ENCODE measurements at regions not wholly inside any gene's neighbourhood (a gene's known extent, or its start where the extent isn't known, plus 50 kb on each side); places are given as distances from the start of the nearest gene placed in this dataset.

DNA sequence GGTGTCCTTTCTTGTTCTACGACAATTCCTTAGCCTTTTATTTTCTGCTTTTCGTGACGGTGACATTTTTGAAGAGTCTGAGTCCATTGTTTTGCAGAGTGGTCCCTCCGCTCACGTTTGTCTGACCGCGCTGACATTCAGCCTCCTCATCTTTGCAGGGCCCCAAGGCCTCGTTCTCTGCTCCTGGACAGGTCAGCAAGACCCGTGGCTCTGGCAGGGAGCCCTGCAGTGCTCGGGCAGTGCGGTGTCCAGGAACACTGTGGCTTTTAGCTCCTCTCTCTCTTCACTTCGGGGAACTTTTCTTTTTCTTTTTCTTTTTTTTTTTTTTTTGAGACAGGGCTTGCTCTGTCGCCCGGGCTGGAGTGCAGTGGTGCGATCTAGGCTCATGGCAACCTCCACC lies 142.5 kb downstream of the DNAJB6 start:
- ChIA-PET POLR2A (no interaction called here), CTCF (no interaction called here)
- Histone ChIP-seq H3K4me1 (ENCODE audit: insufficient read depth, low read length) (peaks cover 54% of the 10 kb centered on the region), H3K36me3 (ENCODE audit: insufficient read depth, low read length) (no peaks in the 10 kb centered on the region), H3K4me3 (ENCODE audit: low read length) (no peak overlapping the region), H3K9me3 (ENCODE audit: control insufficient read depth in 1 of 2, insufficient read depth in 1 of 2, low read length in 2 of 2) (peaks cover 0 to 6% of the 10 kb centered on the region in 2 experiments), H3K27me3 (ENCODE audit: control insufficient read depth in 1 of 2, insufficient read depth in 2 of 2, low read length in 2 of 2) (peaks cover 0 to 2% of the 10 kb centered on the region in 2 experiments), H3K27ac (ENCODE audit: low read depth in 1 of 2, low read length in 2 of 2) (no peak overlapping the region)
- TF ChIP-seq, protein P1, sequence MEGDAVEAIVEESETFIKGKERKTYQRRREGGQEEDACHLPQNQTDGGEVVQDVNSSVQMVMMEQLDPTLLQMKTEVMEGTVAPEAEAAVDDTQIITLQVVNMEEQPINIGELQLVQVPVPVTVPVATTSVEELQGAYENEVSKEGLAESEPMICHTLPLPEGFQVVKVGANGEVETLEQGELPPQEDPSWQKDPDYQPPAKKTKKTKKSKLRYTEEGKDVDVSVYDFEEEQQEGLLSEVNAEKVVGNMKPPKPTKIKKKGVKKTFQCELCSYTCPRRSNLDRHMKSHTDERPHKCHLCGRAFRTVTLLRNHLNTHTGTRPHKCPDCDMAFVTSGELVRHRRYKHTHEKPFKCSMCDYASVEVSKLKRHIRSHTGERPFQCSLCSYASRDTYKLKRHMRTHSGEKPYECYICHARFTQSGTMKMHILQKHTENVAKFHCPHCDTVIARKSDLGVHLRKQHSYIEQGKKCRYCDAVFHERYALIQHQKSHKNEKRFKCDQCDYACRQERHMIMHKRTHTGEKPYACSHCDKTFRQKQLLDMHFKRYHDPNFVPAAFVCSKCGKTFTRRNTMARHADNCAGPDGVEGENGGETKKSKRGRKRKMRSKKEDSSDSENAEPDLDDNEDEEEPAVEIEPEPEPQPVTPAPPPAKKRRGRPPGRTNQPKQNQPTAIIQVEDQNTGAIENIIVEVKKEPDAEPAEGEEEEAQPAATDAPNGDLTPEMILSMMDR (IDR thresholded peaks at IDR 0.05) = no peak
- intact Hi-C loops (cut with DNase I, micrococcal nuclease) = no loop called here
- Mint-ChIP-seq H3K4me3 (no peak overlapping the region), H3K4me1 (ENCODE audit: low read depth) (peaks cover 38% of the 10 kb centered on the region), H3K9me3 (no peaks in the 10 kb centered on the region), H3K27ac (no peak overlapping the region), H3K36me3 (ENCODE audit: low read depth) (peaks cover 5% of the 10 kb centered on the region), H3K27me3 (no peaks in the 10 kb centered on the region)
- DNase-seq = no peak
- no peak for ATAC-seq (ENCODE audit: poor library complexity)

DNA sequence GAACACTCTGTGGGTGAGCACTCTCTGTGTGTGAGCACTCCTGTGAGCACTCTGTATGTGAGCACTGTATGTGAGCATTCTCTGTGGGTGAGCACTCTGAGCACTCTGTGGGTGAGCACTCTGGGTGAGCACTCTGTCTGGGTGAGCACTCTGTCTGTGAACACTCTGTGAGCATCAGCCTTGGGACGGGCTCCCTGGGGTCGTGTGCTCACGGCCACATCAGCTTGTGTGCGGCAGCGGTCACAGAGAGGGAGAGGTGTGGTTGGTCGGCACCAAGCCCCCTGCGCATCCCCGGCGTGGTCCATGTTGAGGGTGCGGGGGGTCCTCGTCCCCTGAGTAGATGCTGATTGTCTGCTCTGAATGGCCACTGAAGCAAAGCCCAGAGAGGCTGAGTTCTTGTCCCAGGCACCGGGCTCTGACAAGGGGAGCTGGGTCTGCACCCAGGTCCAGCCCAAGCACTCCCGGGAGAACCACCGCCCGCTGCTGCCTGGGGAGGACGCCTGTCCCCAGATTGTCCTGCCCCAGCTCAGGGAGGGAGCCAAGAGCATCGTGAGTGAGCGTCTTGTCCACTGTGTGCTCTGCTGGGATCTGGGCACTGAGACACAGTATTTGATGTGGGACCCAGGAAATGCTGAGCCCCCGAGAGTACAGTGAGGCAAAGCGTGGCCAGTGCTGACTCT lies 143.7 kb downstream of the DNAJB6 start:
- Mint-ChIP-seq H3K27ac (no peak overlapping the region), H3K27me3 (no peaks in the 10 kb centered on the region), H3K9me3 (no peaks in the 10 kb centered on the region), H3K4me1 (ENCODE audit: low read depth) (peaks cover 40% of the 10 kb centered on the region), H3K36me3 (ENCODE audit: low read depth) (no peaks in the 10 kb centered on the region), H3K4me3 (no peak overlapping the region)
- intact Hi-C loops (cut with DNase I, micrococcal nuclease) = loop anchor here in 1 of 2 experiments (10.0 kb wide), 1 partner anchor 46 kb away; no protein-coding TSS in a partner anchor
- Histone ChIP-seq H3K36me3 (ENCODE audit: insufficient read depth, low read length) (no peaks in the 10 kb centered on the region), H3K4me1 (ENCODE audit: insufficient read depth, low read length) (peaks cover 54% of the 10 kb centered on the region), H3K27ac (ENCODE audit: low read depth in 1 of 2, low read length in 2 of 2) (no peak overlapping the region), H3K9me3 (ENCODE audit: control insufficient read depth in 1 of 2, insufficient read depth in 1 of 2, low read length in 2 of 2) (no peaks in the 10 kb centered on the region), H3K4me3 (ENCODE audit: low read length) (no peak overlapping the region), H3K27me3 (ENCODE audit: control insufficient read depth in 1 of 2, insufficient read depth in 2 of 2, low read length in 2 of 2) (peaks cover 0 to 2% of the 10 kb centered on the region in 2 experiments)
- CTCF ChIA-PET = no interaction called here
- POLR2A ChIA-PET = interaction anchor here (0.8 kb wide), 1 partner anchor 9 kb away, joined by 3 read pairs; no protein-coding TSS in a partner anchor
- TF ChIP-seq, protein P1 (IDR thresholded peaks at IDR 0.05) = no peak
- DNase-seq = peak in 1 of 14 experiments; percentile 19
- no peak for ATAC-seq (ENCODE audit: poor library complexity)

DNA sequence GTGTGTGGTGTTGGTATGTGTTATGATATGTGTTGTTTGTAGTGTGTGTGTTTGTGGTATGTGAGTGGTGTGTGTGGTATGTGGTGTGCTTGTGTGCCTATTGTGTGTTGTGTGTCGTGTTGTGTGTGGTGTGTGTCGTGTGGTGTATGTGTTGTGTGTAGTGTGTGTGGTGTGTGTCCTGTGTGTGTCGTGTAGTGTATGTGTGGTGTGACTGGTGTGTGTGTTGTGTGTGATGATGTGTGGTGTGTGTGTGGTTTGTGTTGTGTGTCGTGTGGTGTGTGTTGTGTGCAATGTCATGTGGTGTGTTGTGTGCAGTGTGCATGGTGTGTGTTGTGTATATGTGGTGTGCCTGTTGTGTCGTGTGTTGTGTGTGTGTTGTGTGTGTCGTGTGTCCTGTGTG lies 144.6 kb downstream of the DNAJB6 start:
- H3K36me3 ChIP-seq (ENCODE audit: insufficient read depth, low read length) = no peaks in the 10 kb centered on the region
- TF ChIP-seq, protein P1 (IDR thresholded peaks at IDR 0.05) = no peak
- no peaks in the 10 kb centered on the region for H3K27me3 Mint-ChIP-seq
- DNase-seq (no peak), ATAC-seq (ENCODE audit: poor library complexity) (no peak)
- no peak overlapping the region for H3K4me3 ChIP-seq (ENCODE audit: low read length)
- ChIA-PET POLR2A (no interaction called here), CTCF (no interaction called here)
- no peak overlapping the region for H3K27ac ChIP-seq (ENCODE audit: low read depth in 1 of 2, low read length in 2 of 2)
- peaks cover 0 to 2% of the 10 kb centered on the region in 2 experiments for H3K27me3 ChIP-seq (ENCODE audit: control insufficient read depth in 1 of 2, insufficient read depth in 2 of 2, low read length in 2 of 2)
- intact Hi-C loops (cut with DNase I, micrococcal nuclease) = loop anchor here in 1 of 2 experiments (10.0 kb wide), 1 partner anchor 47 kb away; no protein-coding TSS in a partner anchor
- H3K4me1 Mint-ChIP-seq (ENCODE audit: low read depth) = peaks cover 33% of the 10 kb centered on the region
- H3K4me1 ChIP-seq (ENCODE audit: insufficient read depth, low read length) = peaks cover 54% of the 10 kb centered on the region
- no peak overlapping the region for H3K27ac Mint-ChIP-seq
- H3K4me3 Mint-ChIP-seq = no peak overlapping the region
- H3K9me3 Mint-ChIP-seq = no peaks in the 10 kb centered on the region
- H3K9me3 ChIP-seq (ENCODE audit: control insufficient read depth in 1 of 2, insufficient read depth in 1 of 2, low read length in 2 of 2) = no peaks in the 10 kb centered on the region
- no peaks in the 10 kb centered on the region for H3K36me3 Mint-ChIP-seq (ENCODE audit: low read depth)
